ENCODE measurements at regions not wholly inside any gene's neighbourhood (a gene's known extent, or its start where the extent isn't known, plus 50 kb on each side); places are given as distances from the start of the nearest gene placed in this dataset.
"Not testable (repeated sequence)": the region's sequence is repeated elsewhere in the genome, so short reads cannot be mapped to it uniquely, and the experiment has no call there.

- DNase-seq (ENCODE audit: low read depth in 1 of 2, low spot score in 1 of 2) = no peak
These were observed 173.3 kb downstream of the CD83 start for GRCh38 chr6:14290772-14291330.

- DNase-seq (ENCODE audit: low read depth in 1 of 2, low spot score in 1 of 2) = no peak
These were observed 173.8 kb downstream of the CD83 start for GRCh38 chr6:14291331-14291730.

GRCh38 chr6:14292119-14292518 is 174.5 kb downstream of the CD83 start:
- no peak for DNase-seq (ENCODE audit: low read depth in 1 of 2, low spot score in 1 of 2)

GRCh38 chr6:14294270-14294951 is 176.8 kb downstream of the CD83 start:
- DNase-seq (ENCODE audit: low read depth in 1 of 2, low spot score in 1 of 2) = no peak

- not testable (repeated sequence) for DNase-seq (ENCODE audit: low read depth in 1 of 2, low spot score in 1 of 2)
These were observed 179.1 kb downstream of the CD83 start for GRCh38 chr6:14296698-14297097.

- not testable (repeated sequence) for DNase-seq (ENCODE audit: low read depth in 1 of 2, low spot score in 1 of 2)
These were observed 179.5 kb downstream of the CD83 start for GRCh38 chr6:14297118-14297517.

- not testable (repeated sequence) for DNase-seq (ENCODE audit: low read depth in 1 of 2, low spot score in 1 of 2)
These were observed 182.6 kb downstream of the CD83 start for GRCh38 chr6:14300189-14300588.

GRCh38 chr6:14300721-14301120 is 183.1 kb downstream of the CD83 start:
- not testable (repeated sequence) for DNase-seq (ENCODE audit: low read depth in 1 of 2, low spot score in 1 of 2)

- not testable (repeated sequence) for DNase-seq (ENCODE audit: low read depth in 1 of 2, low spot score in 1 of 2)
These were observed 183.9 kb downstream of the CD83 start for GRCh38 chr6:14301477-14301876.

- no peak for DNase-seq (ENCODE audit: low read depth in 1 of 2, low spot score in 1 of 2)
These were observed 187.6 kb downstream of the CD83 start for GRCh38 chr6:14305131-14305530.

GRCh38 chr6:14305624-14306023 is 188.1 kb downstream of the CD83 start:
- DNase-seq (ENCODE audit: low read depth in 1 of 2, low spot score in 1 of 2) = no peak

- no peak for DNase-seq (ENCODE audit: low read depth in 1 of 2, low spot score in 1 of 2)
These were observed 188.8 kb downstream of the CD83 start for GRCh38 chr6:14306151-14306906.

GRCh38 chr6:14309516-14309915 is 191.9 kb downstream of the CD83 start:
- DNase-seq (ENCODE audit: low read depth in 1 of 2, low spot score in 1 of 2) = no peak

GRCh38 chr6:14309951-14310445 is 192.4 kb downstream of the CD83 start:
- DNase-seq (ENCODE audit: low read depth in 1 of 2, low spot score in 1 of 2) = no peak

GRCh38 chr6:14310960-14311359 is 193.4 kb downstream of the CD83 start:
- no peak for DNase-seq (ENCODE audit: low read depth in 1 of 2, low spot score in 1 of 2)

GRCh38 chr6:14312587-14312986 is 195.0 kb downstream of the CD83 start:
- no peak for DNase-seq (ENCODE audit: low read depth in 1 of 2, low spot score in 1 of 2)

GRCh38 chr6:14313248-14313647 is 195.7 kb downstream of the CD83 start:
- no peak for DNase-seq (ENCODE audit: low read depth in 1 of 2, low spot score in 1 of 2)

GRCh38 chr6:14315353-14315752 is 197.8 kb downstream of the CD83 start:
- DNase-seq (ENCODE audit: low read depth in 1 of 2, low spot score in 1 of 2) = no peak

- no peak for DNase-seq (ENCODE audit: low read depth in 1 of 2, low spot score in 1 of 2)
These were observed 199.2 kb downstream of the CD83 start for GRCh38 chr6:14316651-14317386.

GRCh38 chr6:14317387-14317970 is 199.9 kb downstream of the CD83 start:
- no peak for DNase-seq (ENCODE audit: low read depth in 1 of 2, low spot score in 1 of 2)

GRCh38 chr6:14320332-14320731 is 202.8 kb downstream of the CD83 start:
- DNase-seq (ENCODE audit: low read depth in 1 of 2, low spot score in 1 of 2) = no peak
